H1 (cell line): ENCODE measurements at regions not wholly inside any gene's neighbourhood (a gene's known extent, or its start where the extent isn't known, plus 50 kb on each side); places are given as distances from the start of the nearest gene placed in this dataset.

Experiments
- CTCF ChIA-PET: fragments of 300-600 bp; sonication (Branson Sonifier 250); formaldehyde crosslinking; loops from one replicate; lab custom pipeline; 2021; ENCODE audit not compliant: partially characterized antibody; lab: Charles Lee
- POLR2A ChIA-PET: fragments of 300-600 bp; sonication (Branson Sonifier 250); formaldehyde crosslinking; loops from one replicate; lab custom pipeline; 2021; ENCODE audit warnings: inconsistent platforms; ENCODE audit not compliant: partially characterized antibody; lab: Charles Lee
- DNase-seq, 2 experiments: peaks; one replicate each; pipeline versions ENCODE4 v3.0.0 to v3.0.0-alpha.2; 2010 to 2022; ENCODE audit warnings: low spot score in 2 of 2, low read depth in 1 of 2, mixed read lengths in 1 of 2
- FAIRE-seq: peaks from 2 replicates; lab custom pipeline; 2011; peaks lifted over from hg19 to GRCh38; lab: Jason Lieb, UNC
- H2AFZ ChIP-seq: 2 replicates; pipeline ENCODE4 v1.8.1; 2012; ENCODE audit warnings: low read length, inconsistent platforms
- H2AK5ac ChIP-seq: 2 replicates; pipeline ENCODE4 v1.6.1; 2013; ENCODE audit warnings: low read depth, low read length
- H2BK120ac ChIP-seq: replicated peaks from 2 replicates; pipeline ENCODE3; 2013; ENCODE audit warnings: low read depth, low read length, inconsistent platforms
- H2BK12ac ChIP-seq: 2 replicates; pipeline ENCODE4 v1.6.1; 2013; ENCODE audit warnings: low read depth, low read length
- H2BK15ac ChIP-seq: 2 replicates; pipeline ENCODE4 v1.6.1; 2013; ENCODE audit warnings: low read length
- H2BK20ac ChIP-seq: 2 replicates; pipeline ENCODE4 v1.6.1; 2013; ENCODE audit warnings: low read length
- H2BK5ac ChIP-seq: 2 replicates; pipeline ENCODE4 v1.6.1; 2013; ENCODE audit warnings: low read depth, low read length
- H3K14ac ChIP-seq: 2 replicates; pipeline ENCODE4 v1.6.1; 2013; ENCODE audit warnings: inconsistent platforms; ENCODE audit not compliant: insufficient read length
- H3K18ac ChIP-seq: 2 replicates; pipeline ENCODE4 v1.6.1; 2013; ENCODE audit warnings: low read length; ENCODE audit errors: extremely low read depth
- H3K23ac ChIP-seq: 2 replicates; pipeline ENCODE4 v1.6.1; 2013; ENCODE audit warnings: inconsistent platforms; ENCODE audit not compliant: insufficient read length
- H3K23me2 ChIP-seq: 2 replicates; pipeline ENCODE4 v1.6.1; 2013; ENCODE audit warnings: low read depth, low read length
- H3K27ac ChIP-seq: 2 replicates; pipeline ENCODE4 v1.6.1; 2011; ENCODE audit warnings: low read depth, low read length, inconsistent platforms
- H3K27me3 ChIP-seq, 4 experiments: replicated peaks in 1 of 4; 1 replicate in 1 of 4; 2 replicates in 3 of 4; pipeline versions ENCODE4 v1.6.1 to v1.8.1; 2011 to 2013; ENCODE audit warnings: low read length in 3 of 4, mild to moderate bottlenecking in 3 of 4, inconsistent platforms in 2 of 4, mixed read lengths in 2 of 4, moderate library complexity in 1 of 4; ENCODE audit not compliant: control insufficient read depth in 3 of 4, insufficient read depth in 3 of 4; ENCODE audit errors: extremely low read depth in 1 of 4
- H3K36me3 ChIP-seq, 4 experiments: 2 replicates each; pipeline versions ENCODE4 v1.6.1 to v1.8.1; 2011 to 2013; ENCODE audit warnings: mild to moderate bottlenecking in 4 of 4, low read length in 3 of 4, moderate library complexity in 2 of 4, control low read depth in 1 of 4, inconsistent platforms in 1 of 4; ENCODE audit not compliant: insufficient read depth in 4 of 4, control insufficient read depth in 2 of 4
- H3K4ac ChIP-seq: replicated peaks from 2 replicates; pipeline ENCODE3; 2013; ENCODE audit warnings: low read length, low read depth, mixed read lengths, inconsistent platforms; ENCODE audit not compliant: insufficient read length
- H3K4me1 ChIP-seq, 4 experiments: replicated peaks in 1 of 4; 1 replicate in 1 of 4; 2 replicates in 3 of 4; pipeline versions ENCODE4 v1.6.1 to v1.8.1; 2011 to 2013; ENCODE audit warnings: low read length in 3 of 4, inconsistent platforms in 2 of 4, mixed read lengths in 1 of 4; ENCODE audit not compliant: insufficient read depth in 4 of 4, control insufficient read depth in 3 of 4
- H3K4me2 ChIP-seq, 2 experiments: 2 replicates each; pipeline versions ENCODE4 v1.6.1 to v1.8.1; 2011 to 2013; ENCODE audit warnings: low read depth in 2 of 2, low read length in 2 of 2, control low read depth in 1 of 2, inconsistent platforms in 1 of 2, mild to moderate bottlenecking in 1 of 2; ENCODE audit not compliant: insufficient read depth in 1 of 2
- H3K4me3 ChIP-seq, 4 experiments: fragments of 200-600, 300-600 bp in 1 of 4; sonication (generic), shearing (Covaris generic), sonication (Bioruptor Twin) in 1 of 4; 2 replicates each; pipeline versions ENCODE4 v1.5.1 to v1.8.1; 2011 to 2016; ENCODE audit warnings: low read length in 4 of 4, low read depth in 3 of 4, control low read depth in 2 of 4, inconsistent platforms in 2 of 4, mild to moderate bottlenecking in 2 of 4, mixed read lengths in 1 of 4, moderate library complexity in 1 of 4; ENCODE audit not compliant: insufficient read depth in 2 of 4; ENCODE audit errors: extremely low read depth in 1 of 4
- H3K56ac ChIP-seq: replicated peaks from 2 replicates; pipeline ENCODE3; 2013; ENCODE audit warnings: low read depth, mild to moderate bottlenecking, mixed read lengths, low read length, inconsistent platforms; ENCODE audit not compliant: insufficient read length
- H3K79me1 ChIP-seq: 2 replicates; pipeline ENCODE4 v1.6.1; 2013; ENCODE audit warnings: low read depth, low read length, control low read depth
- H3K79me2 ChIP-seq, 2 experiments: 2 replicates each; pipeline versions ENCODE4 v1.6.1 to v1.8.1; 2012 to 2013; ENCODE audit warnings: low read length in 2 of 2, mild to moderate bottlenecking in 2 of 2, inconsistent platforms in 1 of 2; ENCODE audit not compliant: insufficient read depth in 2 of 2, control insufficient read depth in 1 of 2
- H3K9ac ChIP-seq, 4 experiments: replicated peaks in 1 of 4; 1 replicate in 1 of 4; 2 replicates in 3 of 4; pipeline versions ENCODE4 v1.6.1 to v1.8.1; 2011 to 2013; ENCODE audit warnings: low read depth in 3 of 4, low read length in 3 of 4, control low read depth in 2 of 4, mild to moderate bottlenecking in 2 of 4, moderate library complexity in 2 of 4, inconsistent platforms in 1 of 4; ENCODE audit errors: extremely low read depth in 1 of 4
- H3K9me3 ChIP-seq, 2 experiments: 2 replicates each; pipeline versions ENCODE4 v1.6.1 to v1.8.1; 2012 to 2013; ENCODE audit warnings: mild to moderate bottlenecking in 2 of 2, moderate library complexity in 2 of 2, control low read depth in 1 of 2, inconsistent platforms in 1 of 2, low read depth in 1 of 2, low read length in 1 of 2, mixed read lengths in 1 of 2; ENCODE audit not compliant: insufficient read depth in 2 of 2
- H4K20me1 ChIP-seq, 2 experiments: replicated peaks in 1 of 2; 2 replicates each; pipeline versions ENCODE3 to v1.8.1; 2011 to 2013; ENCODE audit warnings: inconsistent platforms in 2 of 2, low read length in 2 of 2, mild to moderate bottlenecking in 1 of 2; ENCODE audit not compliant: insufficient read depth in 2 of 2, control insufficient read depth in 1 of 2
- H4K5ac ChIP-seq: 2 replicates; pipeline ENCODE4 v1.6.1; 2013; ENCODE audit warnings: low read length, low read depth, mixed read lengths, inconsistent platforms; ENCODE audit not compliant: insufficient read length
- H4K8ac ChIP-seq: 2 replicates; pipeline ENCODE4 v1.8.0; 2013; ENCODE audit warnings: mild to moderate bottlenecking, moderate library complexity, low read length, inconsistent platforms; ENCODE audit not compliant: insufficient read depth; ENCODE audit errors: extremely low read depth
- H4K91ac ChIP-seq: replicated peaks from 2 replicates; pipeline ENCODE3; 2013; ENCODE audit warnings: low read length, mixed read lengths, inconsistent platforms; ENCODE audit not compliant: insufficient read length
- CTCF ChIP-seq, 3 experiments: IDR thresholded peaks; 1 replicate in 2 of 3; 2 replicates in 1 of 3; pipeline versions ENCODE4 v1.5.1 to v1.6.1; 2011; ENCODE audit warnings: low read length in 3 of 3, mild to moderate bottlenecking in 3 of 3, inconsistent platforms in 2 of 3, low read depth in 1 of 3, moderate library complexity in 1 of 3; ENCODE audit not compliant: insufficient read depth in 1 of 3; ENCODE audit errors: control extremely low read depth in 1 of 3
- MAX ChIP-seq: IDR thresholded peaks from 2 replicates; pipeline ENCODE4 v1.6.1; 2012; ENCODE audit warnings: inconsistent platforms
- RAD21 ChIP-seq, 2 experiments: IDR thresholded peaks in 1 of 2; conservative IDR thresholded peaks in 1 of 2; 2 replicates each; pipeline ENCODE4 v1.6.1; 2011; ENCODE audit warnings: low read depth in 2 of 2, low read length in 2 of 2, improper control_type of control experiment in 1 of 2, inconsistent platforms in 1 of 2, mild to moderate bottlenecking in 1 of 2, moderate library complexity in 1 of 2
- RXRA ChIP-seq: IDR thresholded peaks from 2 replicates; pipeline ENCODE4 v1.6.1; 2011; ENCODE audit warnings: low read depth, mild to moderate bottlenecking, low read length, moderate library complexity; ENCODE audit not compliant: insufficient read depth
- WGBS, 2 experiments: shearing (Covaris generic) in 1 of 2; methylation state at CpG; one replicate each; pipeline versions ENCODE4 v1.1.6 to v1.1.7; 2013 to 2015; ENCODE audit warnings: low lambda C conversion rate in 2 of 2, mixed read lengths in 2 of 2, inconsistent platforms in 1 of 2, low coverage in 1 of 2, missing lambda C conversion rate in 1 of 2; ENCODE audit not compliant: insufficient replicate concordance in 2 of 2, insufficient coverage in 1 of 2, insufficient read length in 1 of 2; ENCODE audit errors: extremely low coverage in 1 of 2, missing lambda C conversion rate in 1 of 2; 5-methylcytosine and 5-hydroxymethylcytosine counted together

- Histone ChIP-seq H2BK120ac (no peak overlapping the region), H3K27ac (no peak overlapping the region), H2BK20ac (no peak overlapping the region), H4K91ac (no peak overlapping the region), H4K8ac (no peak overlapping the region), H3K27me3 (no peaks in the 10 kb centered on the region), H3K23me2 (no peaks in the 10 kb centered on the region), H3K14ac (no peak overlapping the region), H3K9ac (no peak overlapping the region), H3K79me1 (no peaks in the 10 kb centered on the region), H3K4me1 (no peaks in the 10 kb centered on the region), H3K4me3 (no peak overlapping the region), H3K36me3 (no peaks in the 10 kb centered on the region), H3K79me2 (no peaks in the 10 kb centered on the region), H4K20me1 (no peaks in the 10 kb centered on the region), H2BK15ac (no peak overlapping the region), H3K9me3 (peaks cover 0 to 3% of the 10 kb centered on the region in 2 experiments; a peak in 1 of 4 replicates), H3K23ac (no peak overlapping the region), H3K56ac (no peak overlapping the region), H3K18ac (no peak overlapping the region), H4K5ac (no peak overlapping the region), H2BK12ac (no peak overlapping the region), H3K4ac (no peak overlapping the region), H3K4me2 (no peak overlapping the region), H2AK5ac (no peak overlapping the region), H2BK5ac (no peak overlapping the region), H2AFZ (no peak overlapping the region)
- TF ChIP-seq RAD21 (IDR thresholded peaks at IDR 0.05 in 1 of 2, conservative IDR thresholded peaks at IDR 0.05 in 1 of 2; ENCODE audit: low read depth in 2 of 2, low read length in 2 of 2): peak; percentile 64 to 68
- no peak for TF ChIP-seq RXRA
- peak; percentile 41 to 43 (median 41); a peak in 3 of 4 replicates for TF ChIP-seq CTCF (IDR thresholded peaks at IDR 0.05; ENCODE audit: control extremely low read depth in 1 of 3, insufficient read depth in 1 of 3, low read depth in 1 of 3, low read length in 3 of 3)
- no peak for TF ChIP-seq MAX
- CTCF ChIA-PET: interaction anchor here (1.1 to 2.6 kb wide), 2 partner anchors 9 to 24 kb away, joined by 4 to 7 read pairs; no protein-coding TSS in a partner anchor
- 87% methylated on average over 3 of the region's 3 CpGs; no CpG with 5 or more reads in 1 of the 2 experiments for WGBS, 2 experiments
- POLR2A ChIA-PET: no interaction called here
- FAIRE-seq (no peak), DNase-seq (no peak)
Measured at GRCh38 chr3:1987980-1988379, 110.7 kb upstream of the CNTN4 start.
